Smooth muscle cell (in vitro differentiated cells): ENCODE measurements at regions not wholly inside any gene's neighbourhood (a gene's known extent, or its start where the extent isn't known, plus 50 kb on each side); places are given as distances from the start of the nearest gene placed in this dataset.
A peak's percentile ranks its signal among the peaks of the same experiment; 100 is the strongest.

Experiments
- DNase-seq: peaks from one replicate; lab custom pipeline; 2025; ENCODE audit not compliant: unreplicated experiment; lab: John Stamatoyannopoulos, UW
- H2AFZ ChIP-seq: fragments of 200-600 bp; sonication (generic); 2 replicates; pipeline ENCODE4 v1.6.0; 2016; ENCODE audit warnings: antibody characterized with exemption, low read depth, mild to moderate bottlenecking
- H3F3A ChIP-seq: fragments of 200-600 bp; sonication (generic); 2 replicates; pipeline ENCODE4 v1.6.0; 2017; ENCODE audit warnings: antibody characterized with exemption, low read depth
- H3K27ac ChIP-seq: fragments of 200-600 bp; sonication (generic); 2 replicates; pipeline ENCODE4 v1.5.1; 2016; ENCODE audit warnings: low read depth, mild to moderate bottlenecking
- H3K27me3 ChIP-seq: fragments of 200-600 bp; sonication (generic); 2 replicates; pipeline ENCODE4 v1.6.1; 2016; ENCODE audit warnings: low read depth, mild to moderate bottlenecking
- H3K36me3 ChIP-seq: fragments of 200-600 bp; sonication (generic); 2 replicates; pipeline ENCODE4 v1.5.1; 2016; ENCODE audit warnings: low read depth
- H3K4me1 ChIP-seq: fragments of 200-600 bp; sonication (generic); 2 replicates; pipeline ENCODE4 v1.5.1; 2016; ENCODE audit warnings: low read depth
- H3K4me2 ChIP-seq: fragments of 200-600 bp; sonication (generic); 2 replicates; pipeline ENCODE4 v1.6.0; 2016; ENCODE audit warnings: mild to moderate bottlenecking
- H3K4me3 ChIP-seq: fragments of 200-600 bp; sonication (generic); 2 replicates; pipeline ENCODE4 v1.5.1; 2016; ENCODE audit warnings: mild to moderate bottlenecking
- H3K79me2 ChIP-seq: fragments of 200-600 bp; sonication (generic); 2 replicates; pipeline ENCODE4 v1.6.0; 2016; ENCODE audit warnings: low read depth, mild to moderate bottlenecking
- H3K9ac ChIP-seq: fragments of 200-600 bp; sonication (generic); 2 replicates; pipeline ENCODE4 v1.6.0; 2016; ENCODE audit warnings: low read depth
- H3K9me3 ChIP-seq: fragments of 200-600 bp; sonication (generic); replicated peaks from 2 replicates; pipeline ENCODE4 v1.5.1; 2016; ENCODE audit warnings: low read depth
- H4K20me1 ChIP-seq: fragments of 200-600 bp; sonication (generic); 2 replicates; pipeline ENCODE4 v1.6.0; 2016; ENCODE audit warnings: low read depth
- WGBS: methylation state at CpG from one replicate; pipeline ENCODE4 v1.1.7; 2016; ENCODE audit warnings: low lambda C conversion rate; 5-methylcytosine and 5-hydroxymethylcytosine counted together
- TF ChIP-seq, protein P1 (sequence below): fragments of 200-600 bp; sonication (generic); IDR thresholded peaks from 2 replicates; pipeline ENCODE4 v1.5.1; 2017; ENCODE audit warnings: borderline replicate concordance, mild to moderate bottlenecking, antibody characterized with exemption; ENCODE audit not compliant: insufficient read depth, poor library complexity, severe bottlenecking

DNA sequence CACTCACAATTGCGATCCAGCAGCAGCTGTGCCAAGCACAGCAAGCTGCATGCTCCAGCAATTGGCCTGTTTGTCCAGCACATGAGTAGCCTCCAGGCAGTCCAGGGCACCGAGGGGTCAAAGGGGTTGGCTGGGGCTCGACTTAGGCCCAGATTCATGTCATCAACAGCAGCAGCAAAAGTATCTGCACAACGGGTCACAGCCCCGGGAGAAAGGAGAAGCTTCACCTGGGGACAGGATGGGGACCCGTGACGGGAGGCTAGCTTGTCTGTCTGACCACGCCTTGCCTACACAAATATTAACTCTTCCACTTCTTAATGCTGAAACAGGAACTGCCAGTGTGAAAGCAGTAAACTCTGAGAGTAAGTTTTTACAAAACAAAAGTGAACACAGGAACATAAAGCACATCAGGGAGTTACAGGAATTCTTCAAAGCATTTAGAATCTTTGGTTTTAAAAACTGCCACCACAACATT is 191.2 kb downstream of the PIK3R1 start:
- Histone ChIP-seq H3K4me2 (no peak overlapping the region), H3K27ac (no peak overlapping the region)
- 65% methylated on average over 8 of the region's 8 CpGs for WGBS

DNA sequence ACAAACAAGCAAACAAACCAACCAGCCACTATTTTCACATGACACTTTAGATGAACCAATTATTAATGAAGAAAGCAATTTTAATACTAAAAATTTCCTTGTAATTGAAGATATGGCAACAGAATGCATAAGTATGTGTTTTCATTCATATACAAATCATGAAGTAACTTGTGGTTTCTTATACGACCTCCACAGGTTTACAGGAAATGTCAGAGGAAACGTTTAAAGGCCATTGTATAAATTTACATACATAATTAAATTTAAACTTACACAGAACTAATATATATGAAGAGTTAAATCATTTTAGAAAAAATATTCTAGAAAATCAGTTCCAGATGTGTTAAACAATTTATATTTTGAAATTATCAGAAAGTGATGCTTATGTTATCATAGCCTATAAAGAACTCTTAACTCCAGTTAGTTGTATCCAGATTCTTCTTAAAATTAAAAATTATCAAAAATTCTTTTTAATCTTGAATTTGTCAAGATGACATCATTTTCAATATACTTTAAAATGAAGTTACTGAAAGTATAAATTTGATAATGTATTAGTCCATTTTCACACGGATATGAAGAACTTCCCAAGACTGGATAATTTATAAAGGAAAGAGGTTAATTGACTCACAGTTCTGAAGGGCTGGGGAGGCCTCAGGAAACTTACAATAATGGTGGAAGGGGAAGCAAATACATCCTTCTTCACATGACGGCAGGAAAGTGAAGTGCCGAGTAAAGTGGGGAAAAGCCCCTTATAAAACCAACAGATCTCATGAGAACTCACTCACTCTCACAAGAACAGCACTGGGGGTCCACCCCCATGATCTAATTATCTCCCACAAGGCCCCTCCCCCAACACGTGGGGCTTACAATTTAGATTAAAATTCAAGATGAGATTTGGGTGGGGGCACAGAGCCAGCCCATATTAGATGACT is 192.0 kb downstream of the PIK3R1 start:
- Histone ChIP-seq H3K4me3 (no peak overlapping the region), H3K36me3 (no peaks in the 10 kb centered on the region), H3F3A (no peaks in the 10 kb centered on the region), H3K27me3 (no peaks in the 10 kb centered on the region), H3K27ac (no peak overlapping the region), H3K4me1 (no peaks in the 10 kb centered on the region), H2AFZ (peak overlapping the region; percentile 16), H3K9ac (no peak overlapping the region), H3K4me2 (no peak overlapping the region), H4K20me1 (no peaks in the 10 kb centered on the region), H3K79me2 (no peaks in the 10 kb centered on the region), H3K9me3 (no peaks in the 10 kb centered on the region)
- DNase-seq, result no peak
- 85% methylated on average over 6 of the region's 6 CpGs for WGBS
- TF ChIP-seq, protein P1, sequence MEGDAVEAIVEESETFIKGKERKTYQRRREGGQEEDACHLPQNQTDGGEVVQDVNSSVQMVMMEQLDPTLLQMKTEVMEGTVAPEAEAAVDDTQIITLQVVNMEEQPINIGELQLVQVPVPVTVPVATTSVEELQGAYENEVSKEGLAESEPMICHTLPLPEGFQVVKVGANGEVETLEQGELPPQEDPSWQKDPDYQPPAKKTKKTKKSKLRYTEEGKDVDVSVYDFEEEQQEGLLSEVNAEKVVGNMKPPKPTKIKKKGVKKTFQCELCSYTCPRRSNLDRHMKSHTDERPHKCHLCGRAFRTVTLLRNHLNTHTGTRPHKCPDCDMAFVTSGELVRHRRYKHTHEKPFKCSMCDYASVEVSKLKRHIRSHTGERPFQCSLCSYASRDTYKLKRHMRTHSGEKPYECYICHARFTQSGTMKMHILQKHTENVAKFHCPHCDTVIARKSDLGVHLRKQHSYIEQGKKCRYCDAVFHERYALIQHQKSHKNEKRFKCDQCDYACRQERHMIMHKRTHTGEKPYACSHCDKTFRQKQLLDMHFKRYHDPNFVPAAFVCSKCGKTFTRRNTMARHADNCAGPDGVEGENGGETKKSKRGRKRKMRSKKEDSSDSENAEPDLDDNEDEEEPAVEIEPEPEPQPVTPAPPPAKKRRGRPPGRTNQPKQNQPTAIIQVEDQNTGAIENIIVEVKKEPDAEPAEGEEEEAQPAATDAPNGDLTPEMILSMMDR, result no peak

More for the DNA sequence above, 191.2 kb downstream of the PIK3R1 start:
- H3F3A ChIP-seq, result no peaks in the 10 kb centered on the region
- H3K4me1 ChIP-seq, result no peaks in the 10 kb centered on the region
- no peak overlapping the region for H3K4me3 ChIP-seq
- H3K36me3 ChIP-seq, result no peaks in the 10 kb centered on the region
- H3K9me3 ChIP-seq, result no peaks in the 10 kb centered on the region
- H4K20me1 ChIP-seq, result no peaks in the 10 kb centered on the region
- H2AFZ ChIP-seq, result peak overlapping the region; percentile 16
- H3K27me3 ChIP-seq, result no peaks in the 10 kb centered on the region
- no peak overlapping the region for H3K9ac ChIP-seq
- no peak for DNase-seq
- TF ChIP-seq, protein P1, result no peak
- no peaks in the 10 kb centered on the region for H3K79me2 ChIP-seq

DNA sequence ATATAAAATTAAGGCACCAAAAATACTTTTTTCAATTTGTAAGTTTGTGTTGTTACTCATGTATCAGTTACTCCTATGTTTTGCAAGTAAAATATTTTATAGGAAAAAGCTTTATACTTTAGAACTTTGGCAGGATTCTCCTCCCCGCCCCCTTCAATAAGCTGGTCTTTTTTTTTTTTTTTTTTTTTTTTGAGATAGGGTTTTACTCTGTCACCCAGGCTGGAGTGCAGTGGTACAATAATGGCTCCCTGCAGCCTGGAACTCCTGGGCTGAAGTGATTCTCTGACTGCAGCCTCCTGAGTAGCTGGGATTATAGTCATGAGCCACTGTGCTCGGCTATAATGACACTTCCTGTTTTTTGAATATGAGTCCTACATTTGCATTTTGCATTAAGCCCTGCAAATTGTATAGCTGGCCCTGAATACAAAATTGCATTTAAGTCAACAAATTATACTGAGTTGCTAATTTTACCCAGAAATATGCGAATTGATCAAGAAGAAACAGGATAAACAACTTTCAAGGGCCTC is 192.9 kb downstream of the PIK3R1 start:
- 87% methylated on average over 3 of the region's 3 CpGs for WGBS
- no peaks in the 10 kb centered on the region for H4K20me1 ChIP-seq
- no peak overlapping the region for H2AFZ ChIP-seq
- H3F3A ChIP-seq, result no peaks in the 10 kb centered on the region
- DNase-seq, result no peak
- TF ChIP-seq, protein P1, result no peak
- no peaks in the 10 kb centered on the region for H3K79me2 ChIP-seq
- H3K9ac ChIP-seq, result no peak overlapping the region
- H3K4me3 ChIP-seq, result no peak overlapping the region
- H3K4me2 ChIP-seq, result no peak overlapping the region
- H3K9me3 ChIP-seq, result no peaks in the 10 kb centered on the region
- no peaks in the 10 kb centered on the region for H3K4me1 ChIP-seq
- H3K27ac ChIP-seq, result no peak overlapping the region
- no peaks in the 10 kb centered on the region for H3K27me3 ChIP-seq
- H3K36me3 ChIP-seq, result no peaks in the 10 kb centered on the region

DNA sequence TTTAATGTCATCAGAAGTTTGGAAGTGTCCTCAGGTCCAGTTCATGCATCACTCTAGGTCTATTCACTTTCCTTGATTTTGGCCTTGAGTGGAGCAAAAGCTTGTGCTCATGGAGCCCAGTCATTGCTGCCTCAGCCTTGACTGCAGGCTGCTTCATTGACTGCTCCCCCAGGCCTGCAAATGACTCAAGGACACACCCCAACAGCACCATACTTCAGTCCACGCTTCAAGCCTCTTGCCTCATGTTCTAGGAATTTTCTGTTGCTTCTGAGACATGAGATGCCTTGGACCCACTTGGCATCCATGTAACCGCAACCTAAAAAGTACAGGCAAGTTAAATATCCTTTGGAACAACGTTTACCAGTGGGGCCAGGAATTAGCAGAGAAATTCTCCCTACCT is 193.7 kb downstream of the PIK3R1 start:
- Histone ChIP-seq H3K36me3 (no peaks in the 10 kb centered on the region), H4K20me1 (no peaks in the 10 kb centered on the region), H3F3A (no peaks in the 10 kb centered on the region), H3K9me3 (no peaks in the 10 kb centered on the region), H2AFZ (no peak overlapping the region), H3K4me1 (no peaks in the 10 kb centered on the region), H3K4me3 (no peak overlapping the region), H3K9ac (no peak overlapping the region), H3K79me2 (no peaks in the 10 kb centered on the region), H3K27me3 (no peaks in the 10 kb centered on the region), H3K4me2 (no peak overlapping the region), H3K27ac (no peak overlapping the region)
- DNase-seq, result no peak
- TF ChIP-seq, protein P1, result no peak
- WGBS, result 76% methylated on average over 3 of the region's 3 CpGs
